HepG2 (cell line): ENCODE measurements at regions not wholly inside any gene's neighbourhood (a gene's known extent, or its start where the extent isn't known, plus 50 kb on each side); places are given as distances from the start of the nearest gene placed in this dataset.

Experiments
- FOSL2 ChIP-seq: sonication (generic); formaldehyde crosslinking; IDR thresholded peaks from 2 replicates; pipeline ENCODE4 v1.4.0; 2020; ENCODE audit warnings: missing genetic modification reagents
- KDM3A ChIP-seq: IDR thresholded peaks from 2 replicates; pipeline ENCODE4 v1.6.1; 2018; ENCODE audit warnings: low read depth, missing compliant biosample characterization
- SRSF9 ChIP-seq: fragments of 200-400 bp; formaldehyde crosslinking; IDR thresholded peaks from 2 replicates; pipeline ENCODE4 v1.6.1; 2018; ENCODE audit warnings: borderline replicate concordance, mild to moderate bottlenecking, low read depth, low read length; ENCODE audit not compliant: insufficient read depth, poor library complexity, severe bottlenecking
- TARDBP ChIP-seq: sonication (generic); formaldehyde crosslinking; IDR thresholded peaks from 2 replicates; pipeline ENCODE4 v1.8.0; 2022; ENCODE audit warnings: mild to moderate bottlenecking, missing genetic modification reagents
- TCF7 ChIP-seq: sonication (generic); IDR thresholded peaks from 2 replicates; pipeline ENCODE4 v1.6.1; 2016; ENCODE audit warnings: antibody characterized with exemption, low read depth
- ZNF333 ChIP-seq: sonication (generic); formaldehyde crosslinking; IDR thresholded peaks from 2 replicates; pipeline ENCODE4 v1.4.0; 2020; ENCODE audit warnings: mild to moderate bottlenecking, missing genetic modification reagents, borderline replicate concordance
- ZNF775 ChIP-seq: sonication (generic); formaldehyde crosslinking; IDR thresholded peaks from 2 replicates; pipeline ENCODE4 v1.4.0; 2020; ENCODE audit warnings: missing genetic modification reagents, mild to moderate bottlenecking, moderate library complexity, borderline replicate concordance
- TF ChIP-seq, protein P1 (sequence below): sonication (generic); formaldehyde crosslinking; IDR thresholded peaks from 2 replicates; pipeline ENCODE4 v1.4.0; 2020; ENCODE audit warnings: missing genetic modification reagents
- TF ChIP-seq, protein P2 (sequence below): sonication (generic); formaldehyde crosslinking; IDR thresholded peaks from 2 replicates; pipeline ENCODE4 v1.9.0; 2022; ENCODE audit warnings: low read depth, missing genetic modification reagents

DNA sequence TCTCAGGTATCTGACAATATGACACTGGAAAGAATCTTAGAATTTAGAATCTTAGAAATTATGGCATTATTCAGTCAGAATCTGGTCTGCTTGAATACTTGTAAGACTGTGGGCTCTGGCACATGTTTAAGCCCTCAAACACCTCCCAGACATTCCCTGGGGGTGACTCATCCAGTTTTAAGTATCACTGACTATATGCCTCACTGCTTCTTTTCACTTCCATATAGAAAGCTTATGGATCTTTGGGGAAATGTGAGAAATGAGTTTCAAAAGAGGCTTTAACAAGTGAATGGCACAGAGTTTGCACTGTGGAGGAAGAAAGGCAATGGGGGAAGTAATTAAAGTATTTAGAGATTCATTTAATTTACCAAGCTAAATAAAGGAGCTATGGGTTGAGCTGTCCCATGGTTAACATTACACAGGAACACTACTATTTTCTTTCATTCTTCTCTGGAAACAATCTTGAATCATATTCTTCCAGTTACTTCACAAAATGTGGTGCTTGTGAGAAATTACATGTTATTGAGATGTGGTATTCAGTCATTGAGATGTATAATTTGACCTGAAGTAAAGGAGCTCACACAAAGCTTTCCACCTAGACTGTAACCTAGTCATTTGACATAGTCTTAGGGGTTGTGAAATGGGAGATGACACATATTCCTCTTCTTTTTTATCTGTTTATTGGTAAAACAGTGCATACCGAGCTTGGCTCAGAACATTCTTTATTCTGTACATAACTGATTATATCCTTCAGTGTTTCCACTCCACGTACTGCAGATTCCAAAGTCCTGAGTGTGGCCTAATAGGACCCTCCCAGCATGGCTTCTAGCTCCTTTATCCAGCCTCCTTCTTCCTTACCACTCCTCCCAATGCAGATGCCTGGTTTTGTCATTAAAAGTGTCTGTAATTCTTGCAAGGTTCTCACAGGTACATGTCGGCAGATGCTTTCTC, 544.6 kb upstream of the NECTIN3 start:
- TF ChIP-seq FOSL2 (CRISPR knock-in tag) (no peak), SRSF9 (no peak), ZNF333 (CRISPR knock-in tag) (no peak), KDM3A (CRISPR knock-in tag) (no peak), TARDBP (no peak), TCF7 (no peak), ZNF775 (no peak)
- TF ChIP-seq, protein P1, sequence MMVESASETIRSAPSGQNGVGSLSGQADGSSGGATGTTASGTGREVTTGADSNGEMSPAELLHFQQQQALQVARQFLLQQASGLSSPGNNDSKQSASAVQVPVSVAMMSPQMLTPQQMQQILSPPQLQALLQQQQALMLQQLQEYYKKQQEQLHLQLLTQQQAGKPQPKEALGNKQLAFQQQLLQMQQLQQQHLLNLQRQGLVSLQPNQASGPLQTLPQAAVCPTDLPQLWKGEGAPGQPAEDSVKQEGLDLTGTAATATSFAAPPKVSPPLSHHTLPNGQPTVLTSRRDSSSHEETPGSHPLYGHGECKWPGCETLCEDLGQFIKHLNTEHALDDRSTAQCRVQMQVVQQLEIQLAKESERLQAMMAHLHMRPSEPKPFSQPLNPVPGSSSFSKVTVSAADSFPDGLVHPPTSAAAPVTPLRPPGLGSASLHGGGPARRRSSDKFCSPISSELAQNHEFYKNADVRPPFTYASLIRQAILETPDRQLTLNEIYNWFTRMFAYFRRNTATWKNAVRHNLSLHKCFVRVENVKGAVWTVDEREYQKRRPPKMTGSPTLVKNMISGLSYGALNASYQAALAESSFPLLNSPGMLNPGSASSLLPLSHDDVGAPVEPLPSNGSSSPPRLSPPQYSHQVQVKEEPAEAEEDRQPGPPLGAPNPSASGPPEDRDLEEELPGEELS (CRISPR knock-in tag), result no peak
- TF ChIP-seq, protein P2, sequence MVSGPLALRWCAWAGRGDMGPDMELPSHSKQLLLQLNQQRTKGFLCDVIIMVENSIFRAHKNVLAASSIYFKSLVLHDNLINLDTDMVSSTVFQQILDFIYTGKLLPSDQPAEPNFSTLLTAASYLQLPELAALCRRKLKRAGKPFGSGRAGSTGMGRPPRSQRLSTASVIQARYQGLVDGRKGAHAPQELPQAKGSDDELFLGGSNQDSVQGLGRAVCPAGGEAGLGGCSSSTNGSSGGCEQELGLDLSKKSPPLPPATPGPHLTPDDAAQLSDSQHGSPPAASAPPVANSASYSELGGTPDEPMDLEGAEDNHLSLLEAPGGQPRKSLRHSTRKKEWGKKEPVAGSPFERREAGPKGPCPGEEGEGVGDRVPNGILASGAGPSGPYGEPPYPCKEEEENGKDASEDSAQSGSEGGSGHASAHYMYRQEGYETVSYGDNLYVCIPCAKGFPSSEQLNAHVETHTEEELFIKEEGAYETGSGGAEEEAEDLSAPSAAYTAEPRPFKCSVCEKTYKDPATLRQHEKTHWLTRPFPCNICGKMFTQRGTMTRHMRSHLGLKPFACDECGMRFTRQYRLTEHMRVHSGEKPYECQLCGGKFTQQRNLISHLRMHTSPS (CRISPR knock-in tag), result no peak
